NB4 (cell line): ENCODE measurements at regions not wholly inside any gene's neighbourhood (a gene's known extent, or its start where the extent isn't known, plus 50 kb on each side); places are given as distances from the start of the nearest gene placed in this dataset.

ENCODE experiments used
- DNase-seq: peaks from one replicate; pipeline ENCODE4 v3.0.0; 2010; ENCODE audit warnings: low read depth
- H3K4me3 ChIP-seq: one replicate; pipeline ENCODE4 v1.5.1; 2011; ENCODE audit warnings: mild to moderate bottlenecking, low read depth, low read length, moderate library complexity
- CTCF ChIP-seq: IDR thresholded peaks from one replicate; pipeline ENCODE4 v1.5.1; 2012; ENCODE audit warnings: low read depth, low read length
- MAX ChIP-seq: IDR thresholded peaks from 2 replicates; pipeline ENCODE4 v1.6.1; 2011; ENCODE audit warnings: low read depth, low read length
- MYC ChIP-seq: IDR thresholded peaks from 2 replicates; pipeline ENCODE4 v1.6.1; 2011; ENCODE audit warnings: low read depth, low read length
- POLR2A ChIP-seq: IDR thresholded peaks from 2 replicates; pipeline ENCODE4 v1.6.1; 2011; ENCODE audit warnings: mild to moderate bottlenecking; ENCODE audit not compliant: insufficient read length; ENCODE audit errors: extremely low read depth

GRCh38 chr12:118821386-118821925 lies 159.9 kb upstream of the SRRM4 start:
- H3K4me3 ChIP-seq, result no peak overlapping the region
- DNase-seq, result no peak

GRCh38 chr12:118822512-118822911 lies 158.8 kb upstream of the SRRM4 start:
- TF ChIP-seq POLR2A (no peak), MYC (no peak), MAX (no peak), CTCF (no peak)
- H3K4me3 ChIP-seq, result no peak overlapping the region
- DNase-seq, result no peak

More at GRCh38 chr12:118821386-118821925, 159.9 kb upstream of the SRRM4 start:
- no peak for TF ChIP-seq MAX
- TF ChIP-seq CTCF, result no peak
- TF ChIP-seq MYC, result no peak
- no peak for TF ChIP-seq POLR2A

- TF ChIP-seq CTCF (no peak), POLR2A (no peak), MYC (no peak), MAX (no peak)
- DNase-seq, result no peak
- H3K4me3 ChIP-seq, result no peak overlapping the region
These were observed 154.3 kb upstream of the SRRM4 start for GRCh38 chr12:118827047-118827446.

GRCh38 chr12:118827606-118828005 lies 153.7 kb upstream of the SRRM4 start:
- no peak overlapping the region for H3K4me3 ChIP-seq
- no peak for DNase-seq
- TF ChIP-seq CTCF (no peak), MAX (no peak), MYC (no peak), POLR2A (no peak)

GRCh38 chr12:118830296-118830695 lies 151.0 kb upstream of the SRRM4 start:
- no peak for DNase-seq

GRCh38 chr12:118835926-118836325 lies 145.4 kb upstream of the SRRM4 start:
- H3K4me3 ChIP-seq, result no peak overlapping the region
- DNase-seq, result no peak
- no peak for TF ChIP-seq MYC
- TF ChIP-seq CTCF, result no peak

More at GRCh38 chr12:118830296-118830695, 151.0 kb upstream of the SRRM4 start:
- no peak overlapping the region for H3K4me3 ChIP-seq
- no peak for TF ChIP-seq POLR2A
